Fibroblast of pulmonary artery (primary cell): ENCODE measurements at regions not wholly inside any gene's neighbourhood (a gene's known extent, or its start where the extent isn't known, plus 50 kb on each side); places are given as distances from the start of the nearest gene placed in this dataset.
"Not testable (repeated sequence)": the region's sequence is repeated elsewhere in the genome, so short reads cannot be mapped to it uniquely, and the experiment has no call there.

Experiments
- DNase-seq: peaks from one replicate; pipeline ENCODE4 v3.0.0-alpha.2; 2010; ENCODE audit warnings: low read depth
- H3K4me3 ChIP-seq: replicated peaks from 2 replicates; pipeline ENCODE4 v1.5.1; 2011; ENCODE audit warnings: low read depth, mild to moderate bottlenecking, control low read depth, low read length, moderate library complexity
- TF ChIP-seq, protein P1 (sequence below): IDR thresholded peaks from 2 replicates; pipeline ENCODE4 v1.5.1; 2011; ENCODE audit warnings: mild to moderate bottlenecking, control low read depth, low read length, inconsistent platforms; ENCODE audit errors: missing control alignments

DNA sequence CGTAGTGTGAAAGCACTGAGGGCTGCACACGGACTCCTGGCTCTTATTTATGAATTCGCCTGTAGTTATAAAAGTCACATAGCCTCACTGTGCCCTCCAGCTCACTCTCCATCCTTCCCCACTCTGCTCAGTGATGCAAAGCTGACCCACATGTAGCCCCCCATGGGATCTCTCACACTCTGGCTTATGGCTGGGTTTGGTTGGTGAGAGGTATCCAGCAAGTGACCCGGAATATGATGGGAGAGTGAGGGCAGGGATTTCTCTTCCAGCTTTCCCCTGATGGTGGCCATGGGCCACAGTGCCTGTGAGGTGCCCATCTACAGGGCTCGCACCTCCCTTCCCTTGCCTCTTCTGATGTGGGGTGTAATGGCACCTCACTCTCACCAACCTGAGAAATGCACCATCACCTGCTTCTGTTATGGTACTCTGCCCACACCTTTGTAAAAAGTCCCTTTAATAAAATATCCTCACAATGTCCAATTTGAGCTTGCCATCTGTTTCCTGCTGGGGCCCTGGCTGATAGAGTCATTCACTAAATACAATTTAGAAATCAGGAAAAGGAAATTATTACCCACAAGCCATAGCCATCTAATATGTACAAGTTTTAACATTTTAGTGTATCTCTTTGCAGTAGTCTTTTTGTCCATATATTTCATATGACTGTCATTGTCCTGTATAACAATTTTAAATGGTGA lies 93.6 kb downstream of the SCN11A start:
- no peak for DNase-seq
- TF ChIP-seq, protein P1, sequence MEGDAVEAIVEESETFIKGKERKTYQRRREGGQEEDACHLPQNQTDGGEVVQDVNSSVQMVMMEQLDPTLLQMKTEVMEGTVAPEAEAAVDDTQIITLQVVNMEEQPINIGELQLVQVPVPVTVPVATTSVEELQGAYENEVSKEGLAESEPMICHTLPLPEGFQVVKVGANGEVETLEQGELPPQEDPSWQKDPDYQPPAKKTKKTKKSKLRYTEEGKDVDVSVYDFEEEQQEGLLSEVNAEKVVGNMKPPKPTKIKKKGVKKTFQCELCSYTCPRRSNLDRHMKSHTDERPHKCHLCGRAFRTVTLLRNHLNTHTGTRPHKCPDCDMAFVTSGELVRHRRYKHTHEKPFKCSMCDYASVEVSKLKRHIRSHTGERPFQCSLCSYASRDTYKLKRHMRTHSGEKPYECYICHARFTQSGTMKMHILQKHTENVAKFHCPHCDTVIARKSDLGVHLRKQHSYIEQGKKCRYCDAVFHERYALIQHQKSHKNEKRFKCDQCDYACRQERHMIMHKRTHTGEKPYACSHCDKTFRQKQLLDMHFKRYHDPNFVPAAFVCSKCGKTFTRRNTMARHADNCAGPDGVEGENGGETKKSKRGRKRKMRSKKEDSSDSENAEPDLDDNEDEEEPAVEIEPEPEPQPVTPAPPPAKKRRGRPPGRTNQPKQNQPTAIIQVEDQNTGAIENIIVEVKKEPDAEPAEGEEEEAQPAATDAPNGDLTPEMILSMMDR = no peak
- no peak overlapping the region for H3K4me3 ChIP-seq

DNA sequence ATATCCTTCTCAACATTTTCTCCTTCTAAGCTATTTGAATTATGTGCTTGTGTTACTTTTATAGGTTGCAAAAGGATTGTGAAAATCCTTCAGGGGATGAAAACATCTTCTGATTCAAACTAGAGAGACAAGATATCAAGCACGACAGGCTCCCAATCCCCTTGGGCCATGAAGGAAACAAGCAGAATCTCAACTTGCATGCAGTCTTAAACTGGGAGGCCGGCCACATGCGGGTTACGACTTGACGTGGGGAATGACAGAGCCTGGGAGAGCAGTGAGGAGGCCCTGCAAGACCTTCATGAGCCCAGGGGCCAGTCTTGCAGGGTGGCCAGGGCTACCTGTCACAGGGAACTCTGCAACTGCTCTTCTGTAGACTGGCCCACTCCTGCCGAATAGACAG lies 94.4 kb downstream of the SCN11A start:
- no peak overlapping the region for H3K4me3 ChIP-seq
- DNase-seq = no peak
- TF ChIP-seq, protein P1 = no peak

DNA sequence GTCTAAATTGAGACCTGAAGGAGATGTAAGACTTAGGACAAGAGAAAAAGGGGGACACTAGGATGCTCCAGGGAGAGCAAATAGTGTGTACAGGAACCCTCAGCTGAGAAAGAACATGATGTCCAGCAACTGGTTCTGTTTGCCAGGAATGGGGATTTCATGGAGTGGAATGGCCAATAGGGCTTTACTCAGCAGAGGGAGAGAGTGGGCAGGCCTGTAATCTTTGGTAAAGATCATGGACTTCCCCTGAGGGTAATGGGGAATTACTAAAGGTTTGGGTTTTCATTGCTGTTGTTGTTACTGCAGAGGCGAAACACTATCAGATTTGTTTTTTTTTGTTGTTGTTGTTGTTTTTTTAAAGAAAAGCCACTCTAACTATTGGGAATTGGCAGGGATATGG lies 99.0 kb downstream of the SCN11A start:
- TF ChIP-seq, protein P1 = no peak
- H3K4me3 ChIP-seq = no peak overlapping the region
- DNase-seq = no peak

DNA sequence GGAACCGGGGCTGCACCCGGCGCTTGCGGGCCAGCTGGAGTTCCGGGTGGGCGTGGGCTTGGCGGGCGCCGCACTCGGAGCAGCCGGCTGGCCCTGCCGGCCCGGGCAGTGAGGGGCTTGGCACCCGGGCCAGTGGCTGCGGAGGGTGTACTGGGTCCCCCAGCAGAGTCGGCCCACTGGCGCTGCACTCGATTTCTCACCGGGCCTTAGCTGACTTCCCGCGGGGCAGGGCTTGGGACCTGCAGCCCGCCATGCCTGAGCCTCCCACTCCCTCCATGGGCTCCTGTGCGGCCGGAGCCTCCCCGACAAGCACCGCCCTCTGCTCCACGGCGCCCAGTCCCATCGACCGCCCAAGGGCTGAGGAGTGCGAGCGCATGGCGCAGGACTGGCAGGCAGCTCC lies 100.6 kb downstream of the SCN11A start:
- H3K4me3 ChIP-seq, DNase-seq: not testable (repeated sequence)

DNA sequence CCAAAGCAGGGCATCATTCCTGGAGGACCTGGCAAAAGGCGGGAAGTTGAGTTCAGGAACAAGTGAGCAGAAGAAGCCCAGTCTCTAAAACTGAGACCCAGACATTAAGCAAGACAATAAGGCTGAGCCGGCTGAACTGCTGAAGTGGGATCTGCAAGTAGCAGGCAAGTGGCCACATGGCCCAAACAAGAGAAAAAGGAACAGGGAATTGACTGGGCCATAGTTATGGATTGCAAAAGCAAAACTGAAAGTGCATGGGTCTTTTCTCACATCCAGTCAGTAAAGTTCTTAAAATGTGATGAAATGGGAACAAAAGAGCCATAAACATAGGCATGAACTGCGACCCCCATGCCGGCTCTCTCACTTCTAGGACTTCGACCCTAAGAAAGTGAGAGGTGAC lies 101.2 kb downstream of the SCN11A start:
- TF ChIP-seq, protein P1 = no peak
- no peak overlapping the region for H3K4me3 ChIP-seq
- DNase-seq = no peak

DNA sequence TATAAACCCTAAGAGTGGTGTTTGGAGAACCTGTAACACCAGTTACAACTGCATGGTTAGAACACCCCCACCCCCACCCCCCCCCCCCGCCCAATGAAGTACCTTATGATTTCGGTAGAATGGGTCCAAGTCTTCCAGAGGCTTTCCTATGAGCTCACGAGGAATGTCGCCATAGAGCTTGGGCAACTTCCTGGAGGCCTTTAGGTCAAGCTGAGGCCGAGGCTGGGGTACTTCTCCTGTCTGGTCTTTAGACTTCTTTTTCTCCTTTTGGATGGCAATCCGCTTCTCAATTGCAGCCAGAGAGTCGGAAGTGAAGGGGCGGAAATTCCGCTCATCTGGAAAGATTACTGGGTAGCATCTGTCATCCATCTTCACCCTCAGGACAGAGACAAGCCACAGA lies 101.8 kb downstream of the SCN11A start:
- no peak overlapping the region for H3K4me3 ChIP-seq
- no peak for DNase-seq
- TF ChIP-seq, protein P1 = no peak

DNA sequence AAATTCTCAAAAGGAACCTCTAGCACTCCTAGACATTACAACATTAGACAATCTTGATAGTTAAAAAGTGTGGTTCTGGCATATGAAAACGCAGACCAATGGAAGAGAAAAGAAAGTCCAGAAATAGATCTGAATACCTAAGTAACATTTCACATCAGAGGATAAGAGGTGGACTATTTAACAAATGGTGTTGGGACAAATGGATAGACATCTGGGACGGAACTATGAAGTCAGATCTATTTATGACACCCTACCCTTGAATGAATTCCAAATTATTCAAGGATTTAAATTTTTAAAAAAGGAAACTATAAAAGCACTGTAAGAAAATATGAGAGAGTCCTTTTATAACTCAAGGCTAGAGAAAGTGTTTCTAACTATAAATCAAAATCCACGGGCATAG lies 111.3 kb downstream of the SCN11A start:
- H3K4me3 ChIP-seq = no peak overlapping the region
- TF ChIP-seq, protein P1 = no peak
- DNase-seq = no peak
